Common myeloid progenitor, CD34-positive (primary cell): ENCODE measurements at regions not wholly inside any gene's neighbourhood (a gene's known extent, or its start where the extent isn't known, plus 50 kb on each side); places are given as distances from the start of the nearest gene placed in this dataset.

Experiments used
- CTCF ChIA-PET: fragments of 350-600 bp; sonication (Branson Sonifier 250); formaldehyde crosslinking; loops from one replicate; lab custom pipeline; 2021; ENCODE audit warnings: antibody characterized with exemption; lab: Charles Lee
- POLR2A ChIA-PET: fragments of 350-600 bp; sonication (Branson Sonifier 250); formaldehyde crosslinking; loops from one replicate; lab custom pipeline; 2021; ENCODE audit warnings: antibody characterized with exemption; lab: Charles Lee
- DNase-seq, 3 donors: peaks; one replicate each; pipeline versions ENCODE4 v3.0.0 to v3.0.0-alpha.2; 2013
- H3K27ac ChIP-seq, 2 experiments: 1 replicate in 1 of 2; 2 replicates in 1 of 2; pipeline ENCODE4 v1.7.0; 2013; ENCODE audit warnings: inconsistent platforms in 2 of 2, low read length in 2 of 2, mild to moderate bottlenecking in 2 of 2, low read depth in 1 of 2, moderate library complexity in 1 of 2; ENCODE audit not compliant: severe bottlenecking in 2 of 2, insufficient read depth in 1 of 2, poor library complexity in 1 of 2
- H3K27me3 ChIP-seq, 5 experiments: replicated peaks in 2 of 5; 1 replicate in 3 of 5; 2 replicates in 2 of 5; pipeline versions ENCODE4 v1.6.1 to v1.7.0; 2013; ENCODE audit warnings: low read length in 4 of 5, mild to moderate bottlenecking in 2 of 5, moderate library complexity in 2 of 5, inconsistent platforms in 1 of 5; ENCODE audit not compliant: insufficient read depth in 5 of 5, control insufficient read depth in 4 of 5
- H3K36me3 ChIP-seq, 4 experiments: 1 replicate in 2 of 4; 2 replicates in 2 of 4; pipeline versions ENCODE4 v1.6.1 to v1.7.0; 2013; ENCODE audit warnings: low read length in 3 of 4, control low read depth in 1 of 4, mild to moderate bottlenecking in 1 of 4; ENCODE audit not compliant: control insufficient read depth in 4 of 4, insufficient read depth in 4 of 4
- H3K4me1 ChIP-seq, 4 experiments: 1 replicate in 3 of 4; 2 replicates in 1 of 4; pipeline versions ENCODE4 v1.6.1 to v1.7.1; 2013; ENCODE audit warnings: low read length in 3 of 4, mild to moderate bottlenecking in 3 of 4, control low read depth in 1 of 4, inconsistent platforms in 1 of 4, moderate library complexity in 1 of 4; ENCODE audit not compliant: control insufficient read depth in 4 of 4, insufficient read depth in 4 of 4; ENCODE audit errors: control extremely low read depth in 1 of 4
- H3K4me3 ChIP-seq, 7 experiments: 1 replicate in 4 of 7; 2 replicates in 3 of 7; pipeline versions ENCODE4 v1.5.1 to v1.7.0; 2013; ENCODE audit warnings: mild to moderate bottlenecking in 7 of 7, low read length in 6 of 7, moderate library complexity in 6 of 7, inconsistent platforms in 2 of 7, low read depth in 2 of 7, control low read depth in 1 of 7; ENCODE audit not compliant: insufficient read depth in 4 of 7, control insufficient read depth in 1 of 7; ENCODE audit errors: extremely low read depth in 1 of 7
- H3K9me3 ChIP-seq, 5 experiments: 1 replicate in 4 of 5; 2 replicates in 1 of 5; pipeline versions ENCODE4 v1.6.1 to v1.7.1; 2013; ENCODE audit warnings: low read length in 4 of 5, mild to moderate bottlenecking in 2 of 5, inconsistent platforms in 1 of 5, low read depth in 1 of 5, moderate library complexity in 1 of 5; ENCODE audit not compliant: control insufficient read depth in 4 of 5, insufficient read depth in 2 of 5; ENCODE audit errors: control extremely low read depth in 1 of 5
- WGBS: methylation state at CpG from one replicate; pipeline ENCODE4 v1.1.5; 2013; ENCODE audit not compliant: insufficient coverage; 5-methylcytosine and 5-hydroxymethylcytosine counted together

GRCh38 chr3:135853981-135854380 lies 111.5 kb upstream of the PPP2R3A start:
- no peaks in the 10 kb centered on the region for H3K9me3 ChIP-seq
- ChIA-PET CTCF (no interaction called here), POLR2A (no interaction called here)
- H3K4me3 ChIP-seq = no peak overlapping the region
- H3K27me3 ChIP-seq = no peaks in the 10 kb centered on the region
- H3K4me1 ChIP-seq = peaks cover 0 to 8% (median 0%) of the 10 kb centered on the region in 4 experiments
- no peak overlapping the region for H3K27ac ChIP-seq
- WGBS = 100% methylated on average over 2 of the region's 2 CpGs
- no peaks in the 10 kb centered on the region for H3K36me3 ChIP-seq
- DNase-seq = no peak

- H3K27ac ChIP-seq = no peak overlapping the region
- H3K27me3 ChIP-seq = no peaks in the 10 kb centered on the region
- no peak overlapping the region for H3K4me3 ChIP-seq
- 82% methylated on average over 2 of the region's 2 CpGs for WGBS
- H3K9me3 ChIP-seq = no peaks in the 10 kb centered on the region
- DNase-seq = no peak
- ChIA-PET POLR2A (no interaction called here), CTCF (no interaction called here)
- H3K36me3 ChIP-seq = no peaks in the 10 kb centered on the region
- no peaks in the 10 kb centered on the region for H3K4me1 ChIP-seq
These were observed 104.8 kb upstream of the PPP2R3A start for GRCh38 chr3:135860761-135861160.

GRCh38 chr3:135862361-135862760 lies 103.2 kb upstream of the PPP2R3A start:
- CTCF ChIA-PET = no interaction called here
- peaks cover 0 to 4% (median 0%) of the 10 kb centered on the region in 5 experiments for H3K9me3 ChIP-seq
- H3K27me3 ChIP-seq = no peaks in the 10 kb centered on the region
- no peak overlapping the region for H3K27ac ChIP-seq
- no CpG with 5 or more reads among the region's 1 CpG for WGBS
- DNase-seq = no peak
- POLR2A ChIA-PET = no interaction called here
- no peaks in the 10 kb centered on the region for H3K36me3 ChIP-seq
- no peaks in the 10 kb centered on the region for H3K4me1 ChIP-seq
- H3K4me3 ChIP-seq = no peak overlapping the region

- ChIA-PET CTCF (no interaction called here), POLR2A (no interaction called here)
- Histone ChIP-seq H3K4me1 (no peaks in the 10 kb centered on the region), H3K9me3 (peaks cover 0 to 4% (median 1%) of the 10 kb centered on the region in 5 experiments), H3K36me3 (no peaks in the 10 kb centered on the region), H3K27me3 (no peaks in the 10 kb centered on the region), H3K27ac (no peak overlapping the region), H3K4me3 (no peak overlapping the region)
- no peak for DNase-seq
- WGBS = 87% methylated on average over 1 of the region's 1 CpG
These were observed 101.5 kb upstream of the PPP2R3A start for GRCh38 chr3:135864060-135864459.

GRCh38 chr3:135865085-135865484 lies 100.4 kb upstream of the PPP2R3A start:
- no peaks in the 10 kb centered on the region for H3K4me1 ChIP-seq
- ChIA-PET POLR2A (no interaction called here), CTCF (no interaction called here)
- H3K9me3 ChIP-seq = peaks cover 0 to 4% (median 1%) of the 10 kb centered on the region in 5 experiments
- H3K27ac ChIP-seq = no peak overlapping the region
- no peaks in the 10 kb centered on the region for H3K36me3 ChIP-seq
- no peaks in the 10 kb centered on the region for H3K27me3 ChIP-seq
- DNase-seq = no peak
- H3K4me3 ChIP-seq = no peak overlapping the region

GRCh38 chr3:135865553-135865952 lies 100.0 kb upstream of the PPP2R3A start:
- POLR2A ChIA-PET = no interaction called here
- Histone ChIP-seq H3K36me3 (no peaks in the 10 kb centered on the region), H3K4me1 (no peaks in the 10 kb centered on the region), H3K9me3 (peaks cover 0 to 4% (median 1%) of the 10 kb centered on the region in 5 experiments), H3K27ac (no peak overlapping the region), H3K27me3 (no peaks in the 10 kb centered on the region), H3K4me3 (no peak overlapping the region)
- CTCF ChIA-PET = no interaction called here
- WGBS = 80% methylated on average over 1 of the region's 2 CpGs
- DNase-seq = no peak

- H3K27ac ChIP-seq = no peak overlapping the region
- H3K4me1 ChIP-seq = no peaks in the 10 kb centered on the region
- peaks cover 0 to 8% (median 3%) of the 10 kb centered on the region in 5 experiments for H3K9me3 ChIP-seq
- no peaks in the 10 kb centered on the region for H3K27me3 ChIP-seq
- no peak for DNase-seq
- POLR2A ChIA-PET = no interaction called here
- WGBS = 100% methylated on average over 1 of the region's 1 CpG
- no peak overlapping the region for H3K4me3 ChIP-seq
- CTCF ChIA-PET = no interaction called here
- H3K36me3 ChIP-seq = no peaks in the 10 kb centered on the region
These were observed 97.6 kb upstream of the PPP2R3A start for GRCh38 chr3:135867911-135868310.
